HUES48 (cell line): ENCODE measurements at regions not wholly inside any gene's neighbourhood (a gene's known extent, or its start where the extent isn't known, plus 50 kb on each side); places are given as distances from the start of the nearest gene placed in this dataset.

Experiments
- H3K27ac ChIP-seq: one replicate; pipeline ENCODE4 v1.7.0; 2013; ENCODE audit warnings: low read depth, low read length, inconsistent platforms
- H3K27me3 ChIP-seq: 2 replicates; pipeline ENCODE4 v1.6.1; 2013; ENCODE audit warnings: mild to moderate bottlenecking, low read length; ENCODE audit not compliant: control insufficient read depth, insufficient read depth
- H3K36me3 ChIP-seq: 2 replicates; pipeline ENCODE4 v1.6.1; 2013; ENCODE audit warnings: low read length; ENCODE audit not compliant: control insufficient read depth, insufficient read depth
- H3K4me1 ChIP-seq: 2 replicates; pipeline ENCODE4 v1.6.1; 2013; ENCODE audit warnings: mild to moderate bottlenecking, low read length; ENCODE audit not compliant: control insufficient read depth, insufficient read depth
- H3K4me3 ChIP-seq: 2 replicates; pipeline ENCODE4 v1.5.1; 2013; ENCODE audit warnings: mild to moderate bottlenecking, low read depth, low read length
- H3K9ac ChIP-seq: 2 replicates; pipeline ENCODE4 v1.6.1; 2013; ENCODE audit warnings: mild to moderate bottlenecking, low read depth, low read length, moderate library complexity
- H3K9me3 ChIP-seq: 2 replicates; pipeline ENCODE4 v1.6.1; 2013; ENCODE audit warnings: low read length; ENCODE audit not compliant: control insufficient read depth, insufficient read depth

- Histone ChIP-seq H3K27me3 (no peaks in the 10 kb centered on the region), H3K4me3 (no peak overlapping the region), H3K4me1 (no peaks in the 10 kb centered on the region), H3K9me3 (no peaks in the 10 kb centered on the region), H3K9ac (no peak overlapping the region), H3K27ac (no peak overlapping the region), H3K36me3 (no peaks in the 10 kb centered on the region)
These were observed 311.7 kb downstream of the PMP22 start for GRCh38 chr17:14953405-14953804.

GRCh38 chr17:14950686-14951085 lies 314.4 kb downstream of the PMP22 start:
- no peak overlapping the region for H3K9ac ChIP-seq

GRCh38 chr17:14950216-14950615 lies 314.9 kb downstream of the PMP22 start:
- Histone ChIP-seq H3K9ac (no peak overlapping the region), H3K36me3 (no peaks in the 10 kb centered on the region), H3K9me3 (no peaks in the 10 kb centered on the region), H3K27me3 (no peaks in the 10 kb centered on the region), H3K27ac (no peak overlapping the region), H3K4me3 (no peak overlapping the region), H3K4me1 (no peaks in the 10 kb centered on the region)

More at GRCh38 chr17:14950686-14951085, 314.4 kb downstream of the PMP22 start:
- Histone ChIP-seq H3K36me3 (no peaks in the 10 kb centered on the region), H3K4me1 (no peaks in the 10 kb centered on the region), H3K27me3 (no peaks in the 10 kb centered on the region), H3K9me3 (no peaks in the 10 kb centered on the region), H3K4me3 (no peak overlapping the region), H3K27ac (no peak overlapping the region)

GRCh38 chr17:14947671-14948070 lies 317.5 kb downstream of the PMP22 start:
- Histone ChIP-seq H3K27me3 (no peaks in the 10 kb centered on the region), H3K36me3 (no peaks in the 10 kb centered on the region), H3K9ac (no peak overlapping the region), H3K4me3 (no peak overlapping the region), H3K4me1 (no peaks in the 10 kb centered on the region), H3K27ac (no peak overlapping the region), H3K9me3 (no peaks in the 10 kb centered on the region)

GRCh38 chr17:14946481-14946880 lies 318.6 kb downstream of the PMP22 start:
- H3K36me3 ChIP-seq = no peaks in the 10 kb centered on the region
- no peak overlapping the region for H3K27ac ChIP-seq
- H3K9ac ChIP-seq = no peak overlapping the region
- H3K4me1 ChIP-seq = no peaks in the 10 kb centered on the region
- H3K4me3 ChIP-seq = no peak overlapping the region
- H3K9me3 ChIP-seq = no peaks in the 10 kb centered on the region
- no peaks in the 10 kb centered on the region for H3K27me3 ChIP-seq

- Histone ChIP-seq H3K4me3 (no peak overlapping the region), H3K36me3 (no peaks in the 10 kb centered on the region), H3K27me3 (no peaks in the 10 kb centered on the region), H3K9me3 (no peaks in the 10 kb centered on the region), H3K4me1 (no peaks in the 10 kb centered on the region), H3K27ac (no peak overlapping the region), H3K9ac (no peak overlapping the region)
These were observed 322.5 kb downstream of the PMP22 start for GRCh38 chr17:14942526-14943190.

GRCh38 chr17:14940938-14941265 lies 324.2 kb downstream of the PMP22 start:
- Histone ChIP-seq H3K27me3 (no peaks in the 10 kb centered on the region), H3K4me1 (no peaks in the 10 kb centered on the region), H3K4me3 (no peak overlapping the region), H3K9me3 (no peaks in the 10 kb centered on the region), H3K27ac (no peak overlapping the region), H3K9ac (no peak overlapping the region), H3K36me3 (no peaks in the 10 kb centered on the region)

- Histone ChIP-seq H3K9me3 (no peaks in the 10 kb centered on the region), H3K4me1 (no peaks in the 10 kb centered on the region), H3K9ac (no peak overlapping the region), H3K4me3 (no peak overlapping the region), H3K36me3 (no peaks in the 10 kb centered on the region), H3K27me3 (no peaks in the 10 kb centered on the region), H3K27ac (no peak overlapping the region)
These were observed 324.8 kb downstream of the PMP22 start for GRCh38 chr17:14940108-14940937.

GRCh38 chr17:14935845-14936485 lies 329.2 kb downstream of the PMP22 start:
- Histone ChIP-seq H3K9ac (no peak overlapping the region), H3K4me3 (no peak overlapping the region), H3K27ac (no peak overlapping the region), H3K9me3 (no peaks in the 10 kb centered on the region), H3K27me3 (no peaks in the 10 kb centered on the region), H3K4me1 (no peaks in the 10 kb centered on the region), H3K36me3 (no peaks in the 10 kb centered on the region)

- no peaks in the 10 kb centered on the region for H3K27me3 ChIP-seq
- H3K9ac ChIP-seq = no peak overlapping the region
- H3K9me3 ChIP-seq = no peaks in the 10 kb centered on the region
- H3K36me3 ChIP-seq = no peaks in the 10 kb centered on the region
- no peak overlapping the region for H3K27ac ChIP-seq
- H3K4me1 ChIP-seq = no peaks in the 10 kb centered on the region
- H3K4me3 ChIP-seq = no peak overlapping the region
These were observed 329.8 kb downstream of the PMP22 start for GRCh38 chr17:14935139-14935841.
